22Rv1 (cell line): ENCODE measurements at regions not wholly inside any gene's neighbourhood (a gene's known extent, or its start where the extent isn't known, plus 50 kb on each side); places are given as distances from the start of the nearest gene placed in this dataset.

Experiments used
- H3K27ac ChIP-seq: fragments of 450-650 bp; 2 replicates; pipeline ENCODE4 v1.5.1; 2017
- ZFX ChIP-seq: fragments of 450-650 bp; IDR thresholded peaks from 2 replicates; pipeline ENCODE4 v1.6.1; 2017; ENCODE audit warnings: antibody characterized with exemption, borderline replicate concordance
- TF ChIP-seq, protein P1 (sequence below): fragments of 450-650 bp; IDR thresholded peaks from 2 replicates; pipeline ENCODE4 v1.5.1; 2017; ENCODE audit warnings: mild to moderate bottlenecking

DNA sequence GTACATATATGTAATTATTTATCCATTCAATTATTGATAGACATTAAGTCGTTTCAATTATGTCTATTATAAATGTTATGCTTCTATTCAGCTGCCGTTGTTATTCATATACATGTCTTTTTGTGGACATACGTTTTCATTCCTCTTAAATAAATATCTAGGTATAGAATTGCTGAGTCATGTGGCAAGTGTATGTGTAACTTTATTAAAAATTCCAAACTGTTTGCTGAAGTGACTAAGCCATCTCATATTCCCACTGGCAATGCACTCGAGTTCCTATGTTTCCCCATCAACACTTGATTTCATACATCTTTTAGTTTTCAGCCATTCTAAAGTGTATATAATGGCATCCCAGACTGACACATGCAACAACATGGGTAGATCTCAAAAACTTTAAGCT is 739.7 kb upstream of the POU3F2 start:
- H3K27ac ChIP-seq, result no peak overlapping the region
- TF ChIP-seq ZFX, result no peak
- TF ChIP-seq, protein P1, sequence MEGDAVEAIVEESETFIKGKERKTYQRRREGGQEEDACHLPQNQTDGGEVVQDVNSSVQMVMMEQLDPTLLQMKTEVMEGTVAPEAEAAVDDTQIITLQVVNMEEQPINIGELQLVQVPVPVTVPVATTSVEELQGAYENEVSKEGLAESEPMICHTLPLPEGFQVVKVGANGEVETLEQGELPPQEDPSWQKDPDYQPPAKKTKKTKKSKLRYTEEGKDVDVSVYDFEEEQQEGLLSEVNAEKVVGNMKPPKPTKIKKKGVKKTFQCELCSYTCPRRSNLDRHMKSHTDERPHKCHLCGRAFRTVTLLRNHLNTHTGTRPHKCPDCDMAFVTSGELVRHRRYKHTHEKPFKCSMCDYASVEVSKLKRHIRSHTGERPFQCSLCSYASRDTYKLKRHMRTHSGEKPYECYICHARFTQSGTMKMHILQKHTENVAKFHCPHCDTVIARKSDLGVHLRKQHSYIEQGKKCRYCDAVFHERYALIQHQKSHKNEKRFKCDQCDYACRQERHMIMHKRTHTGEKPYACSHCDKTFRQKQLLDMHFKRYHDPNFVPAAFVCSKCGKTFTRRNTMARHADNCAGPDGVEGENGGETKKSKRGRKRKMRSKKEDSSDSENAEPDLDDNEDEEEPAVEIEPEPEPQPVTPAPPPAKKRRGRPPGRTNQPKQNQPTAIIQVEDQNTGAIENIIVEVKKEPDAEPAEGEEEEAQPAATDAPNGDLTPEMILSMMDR, result no peak

DNA sequence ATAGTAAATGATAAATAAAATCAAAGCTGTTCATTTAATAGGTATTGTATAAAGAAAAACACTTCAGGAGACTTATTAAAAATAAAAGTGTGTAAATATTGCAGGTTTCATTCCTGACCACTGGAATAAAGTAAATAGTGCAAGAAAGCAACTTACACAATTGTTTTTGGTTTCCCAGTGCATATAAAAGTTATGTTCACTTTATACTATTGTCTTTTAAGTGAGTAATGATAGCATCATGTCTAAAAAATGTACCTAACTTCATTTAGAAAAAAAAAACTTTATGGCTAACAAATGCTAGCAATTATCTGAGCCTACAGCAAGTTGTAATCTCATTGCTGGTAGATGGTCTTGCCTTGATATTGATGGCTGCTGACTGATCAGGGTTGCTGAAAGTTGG is 726.6 kb upstream of the POU3F2 start:
- H3K27ac ChIP-seq, result no peak overlapping the region
- TF ChIP-seq, protein P1, result no peak
- no peak for TF ChIP-seq ZFX

DNA sequence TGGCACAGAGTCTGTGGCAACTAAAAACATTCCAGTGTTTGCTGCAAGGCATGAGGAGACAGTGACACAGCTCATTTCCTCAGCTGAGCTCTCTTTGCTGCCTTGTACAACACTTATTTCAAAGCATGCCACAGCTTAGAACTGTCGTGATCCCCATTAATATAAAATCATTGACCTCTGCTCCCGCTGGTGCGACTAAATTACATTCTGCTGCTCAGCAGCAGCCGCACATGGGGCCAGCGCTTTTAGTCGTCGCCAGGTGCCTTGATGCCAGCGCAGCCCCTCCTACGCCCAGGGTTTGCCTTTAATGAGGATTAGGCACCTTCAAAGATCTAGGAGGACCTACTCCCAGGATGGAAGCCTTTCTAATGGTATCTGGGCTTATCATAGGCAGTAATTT is 717.9 kb upstream of the POU3F2 start:
- no peak overlapping the region for H3K27ac ChIP-seq
- TF ChIP-seq, protein P1, result no peak
- no peak for TF ChIP-seq ZFX

DNA sequence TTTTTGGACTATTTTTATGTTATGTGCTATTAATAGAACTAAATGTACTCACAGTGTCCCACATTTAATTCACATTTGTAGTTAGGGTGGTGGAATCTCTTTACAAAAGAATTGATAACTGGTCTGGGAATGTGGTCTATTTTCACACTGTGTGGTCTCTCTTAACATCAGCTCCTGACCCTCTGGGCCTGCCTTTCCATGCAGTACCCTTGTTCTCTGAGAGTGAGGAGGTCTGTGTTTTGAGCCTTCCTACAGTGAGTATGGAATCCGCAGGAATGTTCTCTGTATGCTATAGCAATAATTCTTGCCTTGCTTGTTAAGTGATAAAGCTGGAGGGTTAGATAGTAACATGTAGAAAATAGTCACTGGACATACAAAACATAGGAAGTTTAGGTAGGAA is 717.3 kb upstream of the POU3F2 start:
- TF ChIP-seq, protein P1, result no peak
- no peak for TF ChIP-seq ZFX
- H3K27ac ChIP-seq, result no peak overlapping the region

DNA sequence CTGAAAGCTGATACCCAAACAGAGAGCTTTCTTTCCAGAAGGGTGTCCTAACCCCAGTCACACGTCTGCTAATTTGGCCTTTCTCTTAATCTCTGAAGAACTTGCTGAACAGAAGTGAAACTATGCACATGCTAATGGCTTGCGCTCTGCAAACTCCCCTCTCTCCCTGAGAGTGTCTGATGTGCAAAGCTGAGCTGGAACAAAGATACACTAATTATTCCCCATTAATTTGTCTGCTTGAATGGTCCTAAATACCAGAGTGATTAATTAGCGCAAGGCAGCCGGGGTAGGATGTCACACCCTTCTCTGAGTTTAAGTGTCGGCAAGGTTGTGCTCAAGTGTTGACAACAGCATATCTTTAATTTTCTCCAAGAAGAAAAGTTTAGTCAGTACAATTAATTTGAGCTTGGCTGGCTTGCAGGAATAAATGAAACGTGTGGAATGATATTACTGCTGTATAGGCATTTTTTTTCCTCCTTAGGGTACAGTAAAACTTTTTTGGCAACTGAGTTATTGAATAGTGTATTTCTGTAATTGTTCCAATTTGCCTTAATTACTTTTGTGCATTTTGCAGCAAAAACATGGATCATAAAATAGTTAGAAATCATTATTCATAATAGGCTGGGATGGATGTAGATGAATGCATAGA is 715.9 kb upstream of the POU3F2 start:
- no peak for TF ChIP-seq ZFX
- TF ChIP-seq, protein P1, result no peak

DNA sequence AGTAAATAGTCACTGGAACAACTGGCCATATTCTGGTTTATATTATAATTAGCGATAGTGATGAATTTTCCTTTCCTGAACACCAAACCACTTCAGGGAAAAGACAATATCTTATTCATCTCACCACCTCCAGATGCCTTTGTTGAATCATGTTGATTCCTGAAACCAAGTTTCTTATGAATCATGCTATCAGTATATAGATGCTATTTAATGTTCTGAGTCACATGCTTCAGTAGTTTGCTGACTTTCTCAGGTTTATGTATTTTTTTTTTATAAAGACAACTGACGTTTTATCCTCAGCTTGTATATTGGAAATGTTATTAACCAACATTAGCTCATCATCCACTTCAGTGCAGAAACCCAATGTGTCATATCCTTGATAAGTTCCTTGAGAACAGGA is 710.2 kb upstream of the POU3F2 start:
- TF ChIP-seq ZFX, result no peak
- TF ChIP-seq, protein P1, result no peak
- H3K27ac ChIP-seq, result no peak overlapping the region

More for the DNA sequence above, 715.9 kb upstream of the POU3F2 start:
- H3K27ac ChIP-seq, result no peak overlapping the region

DNA sequence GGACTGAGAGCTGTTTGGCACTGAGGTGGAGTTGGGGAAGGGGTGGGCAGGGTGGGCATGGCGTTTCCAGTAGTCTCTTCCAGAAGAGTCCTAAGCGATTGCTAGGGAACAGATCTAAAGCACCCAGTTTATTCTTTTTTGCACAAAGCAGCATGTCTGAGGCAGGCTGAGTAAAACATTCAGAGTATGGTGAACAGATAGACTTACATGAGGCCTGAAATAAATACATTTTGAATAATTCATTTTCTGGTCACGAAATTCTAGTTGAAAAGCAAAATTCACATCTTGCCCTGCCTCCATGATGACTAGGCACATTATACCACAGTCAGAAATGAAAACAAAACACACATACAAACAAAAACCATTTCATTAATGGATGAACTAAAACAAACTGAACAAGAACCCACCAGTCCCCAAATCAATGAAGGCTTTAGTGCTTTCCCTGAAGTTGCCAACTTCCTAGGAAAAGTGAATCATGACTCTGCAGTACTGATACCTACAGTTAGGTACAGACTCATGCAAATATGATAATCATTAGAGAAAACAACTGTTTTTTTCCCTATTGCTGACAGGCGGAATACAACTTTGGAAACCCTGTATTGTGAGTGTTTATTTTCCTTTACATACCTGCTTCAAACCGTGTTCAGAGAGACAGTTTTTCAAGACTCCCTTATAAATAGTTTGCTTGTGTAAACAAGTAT is 702.9 kb upstream of the POU3F2 start:
- TF ChIP-seq ZFX, result no peak
- TF ChIP-seq, protein P1, result no peak
- H3K27ac ChIP-seq, result no peak overlapping the region
